Transverse colon (tissue), 4 donors: ENCODE measurements at regions not wholly inside any gene's neighbourhood (a gene's known extent, or its start where the extent isn't known, plus 50 kb on each side); places are given as distances from the start of the nearest gene placed in this dataset.
"Not testable (repeated sequence)": the region's sequence is repeated elsewhere in the genome, so short reads cannot be mapped to it uniquely, and the experiment has no call there.

Source experiments
- POLR2A ChIP-seq: fragments of 450-650 bp; IDR thresholded peaks from one replicate; pipeline ENCODE4 v1.6.1; 2016; ENCODE audit warnings: antibody characterized with exemption, mild to moderate bottlenecking, moderate library complexity
- POLR2AphosphoS5 ChIP-seq, 3 donors: sonication (generic); formaldehyde crosslinking; IDR thresholded peaks; one replicate each; pipeline ENCODE4 v1.6.1; 2016; ENCODE audit warnings: antibody characterized with exemption in 3 of 3
- TF ChIP-seq, protein P1 (sequence below), 5 experiments: fragments of 200-600 bp in 3 of 5; fragments of 450-650 bp in 2 of 5; sonication (generic) in 3 of 5; IDR thresholded peaks; 1 replicate in 2 of 5; 2 replicates in 3 of 5; pipeline ENCODE4 v1.5.1; 2016 to 2017; ENCODE audit warnings: antibody characterized with exemption in 5 of 5, inconsistent platforms in 3 of 5, mild to moderate bottlenecking in 2 of 5, moderate library complexity in 1 of 5

DNA sequence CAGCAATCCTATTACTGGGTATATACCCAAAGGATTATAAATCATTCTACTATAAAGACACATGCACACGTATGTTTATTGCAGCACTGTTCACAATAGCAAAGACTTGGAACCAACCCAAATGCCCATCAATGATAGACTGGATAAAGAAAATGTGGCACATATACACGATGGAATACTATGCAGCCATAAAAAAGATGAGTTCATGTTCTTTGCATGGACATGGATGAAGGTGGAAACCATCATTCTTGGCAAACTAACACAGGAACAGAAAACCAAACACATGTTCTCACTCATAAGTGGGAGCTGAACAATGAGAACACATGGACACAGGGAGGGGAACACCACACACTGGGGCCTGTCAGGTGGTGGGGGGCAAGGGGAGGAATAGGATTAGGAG is 58.1 kb upstream of the PMCH start:
- TF ChIP-seq, protein P1, sequence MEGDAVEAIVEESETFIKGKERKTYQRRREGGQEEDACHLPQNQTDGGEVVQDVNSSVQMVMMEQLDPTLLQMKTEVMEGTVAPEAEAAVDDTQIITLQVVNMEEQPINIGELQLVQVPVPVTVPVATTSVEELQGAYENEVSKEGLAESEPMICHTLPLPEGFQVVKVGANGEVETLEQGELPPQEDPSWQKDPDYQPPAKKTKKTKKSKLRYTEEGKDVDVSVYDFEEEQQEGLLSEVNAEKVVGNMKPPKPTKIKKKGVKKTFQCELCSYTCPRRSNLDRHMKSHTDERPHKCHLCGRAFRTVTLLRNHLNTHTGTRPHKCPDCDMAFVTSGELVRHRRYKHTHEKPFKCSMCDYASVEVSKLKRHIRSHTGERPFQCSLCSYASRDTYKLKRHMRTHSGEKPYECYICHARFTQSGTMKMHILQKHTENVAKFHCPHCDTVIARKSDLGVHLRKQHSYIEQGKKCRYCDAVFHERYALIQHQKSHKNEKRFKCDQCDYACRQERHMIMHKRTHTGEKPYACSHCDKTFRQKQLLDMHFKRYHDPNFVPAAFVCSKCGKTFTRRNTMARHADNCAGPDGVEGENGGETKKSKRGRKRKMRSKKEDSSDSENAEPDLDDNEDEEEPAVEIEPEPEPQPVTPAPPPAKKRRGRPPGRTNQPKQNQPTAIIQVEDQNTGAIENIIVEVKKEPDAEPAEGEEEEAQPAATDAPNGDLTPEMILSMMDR (IDR thresholded peaks at IDR 0.05) = not testable (repeated sequence)
- TF ChIP-seq POLR2A; POLR2AphosphoS5 (IDR thresholded peaks at IDR 0.05): not testable (repeated sequence)
